ENCODE measurements at regions not wholly inside any gene's neighbourhood (a gene's known extent, or its start where the extent isn't known, plus 50 kb on each side); places are given as distances from the start of the nearest gene placed in this dataset.
"Not testable (repeated sequence)": the region's sequence is repeated elsewhere in the genome, so short reads cannot be mapped to it uniquely, and the experiment has no call there.

DNA sequence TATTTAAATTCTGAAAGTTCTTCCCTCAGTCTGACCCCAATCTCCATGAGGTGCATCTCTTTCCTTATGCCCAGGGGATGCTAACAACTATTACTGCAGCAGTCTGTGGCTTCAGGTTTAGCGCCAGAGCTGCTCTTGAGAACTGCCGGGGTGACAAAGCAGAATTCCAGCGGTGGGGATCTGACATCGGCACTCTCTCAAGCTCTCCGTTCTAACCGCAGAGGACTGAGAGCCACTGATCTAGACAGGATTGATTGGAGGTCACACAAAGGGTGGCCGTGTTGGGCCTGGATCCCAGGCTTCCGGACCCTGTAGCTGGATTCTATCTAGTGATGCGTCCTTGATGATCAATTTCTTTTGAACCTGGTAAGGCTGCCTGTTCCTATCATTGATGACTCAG, 155.6 kb upstream of the TMEM132C start:
- DNase-seq, result no peak

DNA sequence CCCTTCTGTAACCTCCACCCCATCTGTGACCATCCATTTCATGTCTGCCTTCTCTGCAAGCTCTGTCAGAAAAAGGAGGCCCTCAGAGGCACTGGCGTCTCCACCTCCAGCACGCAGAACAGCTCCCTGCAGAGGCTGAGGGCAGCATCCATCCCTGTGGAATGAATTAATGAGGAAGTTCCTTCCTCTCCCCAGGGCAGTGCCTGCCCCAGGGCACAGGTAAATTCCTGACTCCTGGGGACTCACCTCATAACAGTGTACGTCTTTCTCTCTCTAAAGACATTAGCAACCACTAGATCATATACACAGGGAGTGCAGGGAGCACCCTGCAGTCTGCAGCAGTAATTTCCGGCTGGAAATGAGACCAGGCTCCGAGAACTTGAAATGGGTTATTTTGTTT, 155.0 kb upstream of the TMEM132C start:
- no peak for DNase-seq

DNA sequence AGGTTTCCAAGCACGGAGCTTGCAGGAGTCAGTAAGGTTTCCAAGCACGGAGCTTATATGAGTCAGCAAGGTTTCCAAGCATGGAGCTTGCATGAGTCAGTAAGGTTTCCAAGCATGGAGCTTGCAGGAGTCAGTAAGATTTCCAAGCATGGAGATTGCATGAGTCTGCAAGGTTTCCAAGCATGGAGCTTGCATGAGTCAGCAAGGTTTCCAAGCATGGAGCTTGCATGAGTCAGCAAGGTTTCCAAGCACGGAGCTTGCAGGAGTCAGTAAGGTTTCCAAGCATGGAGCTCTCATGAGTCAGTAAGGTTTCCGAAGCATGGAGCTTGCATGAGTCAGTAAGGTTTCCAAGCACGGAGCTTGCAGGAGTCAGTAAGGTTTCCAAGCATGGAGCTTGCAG, 153.7 kb upstream of the TMEM132C start:
- DNase-seq, result not testable (repeated sequence)

DNA sequence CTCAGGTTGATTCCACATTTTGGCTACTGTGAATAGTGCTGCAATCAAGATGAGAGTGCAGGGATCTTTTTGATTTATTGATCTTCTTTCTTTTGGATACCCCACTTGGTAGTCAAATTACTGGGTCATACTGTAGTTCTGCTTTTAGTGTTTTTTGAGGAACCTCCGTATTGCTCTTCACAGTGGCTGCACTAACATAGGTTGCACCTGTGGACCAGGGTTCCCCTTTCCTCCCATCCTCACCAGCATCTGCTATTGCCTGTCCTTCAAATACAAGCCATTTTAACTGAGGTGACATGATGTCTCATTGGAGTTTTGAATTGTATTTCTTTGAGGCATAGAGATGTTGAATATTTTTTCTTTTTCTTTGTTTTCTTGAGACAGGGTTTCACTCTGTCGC, 152.5 kb upstream of the TMEM132C start:
- no peak for DNase-seq

DNA sequence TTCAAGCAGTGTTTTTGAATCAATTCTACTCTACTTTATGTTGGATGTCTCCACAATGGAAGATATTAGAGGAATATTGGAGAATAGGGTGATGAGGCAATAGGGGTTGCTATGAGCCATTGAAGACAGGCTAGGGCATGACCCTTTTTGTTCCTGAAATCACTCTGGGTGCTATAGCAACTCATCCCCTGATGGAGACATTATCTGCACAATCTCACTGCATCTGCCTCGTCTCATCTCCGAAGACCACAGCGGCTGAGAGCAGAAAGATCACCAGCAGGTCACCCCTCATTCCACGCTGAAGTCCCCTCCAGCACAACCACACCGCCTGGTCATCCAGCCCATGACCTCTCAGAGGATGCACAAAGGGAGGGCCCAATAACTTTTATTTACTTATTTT, 150.4 kb upstream of the TMEM132C start:
- no peak for DNase-seq

DNA sequence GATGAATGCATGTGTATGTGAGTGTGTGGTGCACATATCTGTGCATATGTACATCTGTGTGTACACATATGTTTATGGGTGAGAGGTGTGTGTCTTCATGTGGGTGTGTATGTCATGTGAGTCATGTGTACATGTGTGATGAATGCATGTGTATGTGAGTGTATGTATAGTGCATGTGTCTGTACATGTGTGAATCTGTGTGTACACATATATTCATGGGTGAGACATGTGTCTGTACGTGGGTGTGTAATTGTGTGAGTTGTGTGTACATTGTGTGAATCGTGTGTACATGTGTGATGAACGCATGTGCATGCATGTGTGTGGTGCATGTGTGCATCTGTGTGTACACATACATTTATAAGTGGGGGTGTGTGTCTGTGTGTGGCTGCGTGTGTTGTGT, 146.9 kb upstream of the TMEM132C start:
- DNase-seq, result no peak

DNA sequence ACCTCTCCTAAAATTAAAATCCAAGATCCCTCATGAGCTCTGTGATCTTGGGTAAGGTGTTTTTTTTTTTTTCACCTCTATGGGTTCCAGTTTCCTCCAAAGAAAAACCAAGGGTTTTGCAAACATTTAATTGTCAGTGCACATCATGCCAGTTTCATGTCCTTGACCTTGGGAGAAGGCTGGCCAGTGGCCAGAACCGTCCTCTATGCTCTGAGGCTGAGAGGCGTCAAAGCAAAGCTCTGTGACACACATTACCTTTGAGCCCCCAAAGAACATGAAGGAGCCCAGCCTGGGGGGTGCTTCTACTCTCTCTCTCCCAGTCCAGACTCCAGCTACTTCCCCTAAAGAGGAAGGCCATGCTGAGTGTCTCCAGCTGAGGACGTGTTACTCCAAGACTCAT, 145.5 kb upstream of the TMEM132C start:
- no peak for DNase-seq

DNA sequence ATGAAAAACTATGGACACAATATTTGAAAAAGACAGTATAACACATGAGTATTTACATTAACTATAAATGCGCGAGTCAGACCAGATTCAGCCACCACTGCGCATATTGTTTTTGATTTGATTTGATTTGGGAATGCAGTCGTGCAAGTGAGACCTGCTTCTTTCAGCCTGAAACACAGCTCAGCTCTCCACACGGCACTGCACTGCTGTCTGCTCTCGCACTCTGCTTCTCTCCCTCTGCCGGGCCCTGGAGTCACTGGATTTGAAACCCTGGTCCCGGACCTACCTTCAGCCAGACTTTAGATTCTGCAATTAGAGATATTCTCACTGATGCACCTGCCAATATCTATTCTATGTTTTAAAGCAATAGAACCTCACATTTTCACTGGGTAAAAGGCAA, 143.9 kb upstream of the TMEM132C start:
- no peak for DNase-seq

DNA sequence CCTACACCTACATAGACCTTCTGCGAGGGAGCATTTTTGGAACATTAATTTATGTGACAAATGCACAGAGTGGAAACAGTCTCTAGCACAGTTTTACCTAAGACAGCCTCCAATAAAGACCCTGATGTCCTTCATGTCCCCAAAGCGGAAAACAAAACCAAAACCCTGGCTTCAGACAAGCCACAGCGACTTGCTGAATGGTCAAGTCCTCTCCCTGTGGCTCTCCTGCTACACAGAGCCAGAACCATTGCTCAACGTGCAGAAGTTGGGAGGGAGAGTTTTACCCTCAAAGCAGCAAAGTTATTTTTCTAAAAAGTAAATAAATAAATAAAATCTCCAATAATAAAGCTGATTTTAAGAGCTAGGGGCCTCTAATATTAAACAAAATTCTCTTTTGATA, 135.0 kb upstream of the TMEM132C start:
- no peak for DNase-seq

DNA sequence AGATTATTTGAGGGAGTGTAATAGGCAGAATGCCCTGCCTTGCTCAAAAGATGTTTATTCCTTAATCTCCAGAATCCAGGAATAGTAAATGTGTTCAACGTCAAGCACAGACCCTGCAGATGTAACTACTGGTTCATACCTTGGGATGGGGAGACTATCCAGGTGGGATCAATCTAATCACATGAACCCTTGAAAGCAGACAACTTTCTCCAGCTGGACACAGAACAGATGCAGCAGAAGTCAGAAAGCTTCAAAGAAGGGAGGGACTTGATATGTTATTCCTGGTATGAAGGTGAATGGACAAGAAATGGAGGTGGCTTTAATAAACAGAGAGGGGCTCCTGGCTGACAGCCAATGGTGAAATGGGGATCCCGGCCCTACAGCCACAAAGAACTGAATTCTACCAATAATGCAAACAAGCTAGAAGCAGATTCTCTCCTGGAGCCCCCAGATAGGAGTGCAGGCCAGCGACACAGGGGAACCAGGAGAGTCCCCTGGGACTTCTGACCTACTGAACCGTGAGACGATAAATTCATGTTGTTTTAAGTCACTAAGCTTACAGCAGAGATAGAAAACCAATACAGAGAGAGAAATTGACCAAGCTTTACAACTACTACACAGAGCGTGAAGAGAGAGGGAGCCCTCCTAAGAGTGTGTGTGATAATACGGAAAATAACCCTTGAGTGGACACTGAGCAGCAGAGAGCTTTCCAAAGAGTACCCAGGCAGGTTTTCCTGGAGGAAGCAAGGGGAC, 133.5 kb upstream of the TMEM132C start:
- DNase-seq, result no peak

DNA sequence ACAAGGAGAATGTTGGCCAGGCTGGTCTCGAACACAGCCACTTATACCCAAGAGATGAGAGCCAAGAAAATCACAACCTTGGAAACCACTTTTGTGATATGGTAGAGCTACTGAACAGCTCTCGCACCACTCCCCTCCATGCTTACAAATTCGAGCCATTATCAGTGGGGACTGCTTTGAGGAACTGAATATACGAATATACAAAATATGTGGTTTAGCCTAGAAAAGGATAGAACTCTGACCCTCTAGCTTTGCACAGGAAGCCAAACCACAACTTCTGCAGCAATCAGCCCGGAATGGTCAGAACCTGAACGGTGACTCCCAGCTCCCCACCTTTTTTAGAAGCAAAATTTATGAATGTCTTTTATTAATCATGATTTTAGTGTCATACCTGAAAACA, 129.8 kb upstream of the TMEM132C start:
- DNase-seq, result no peak

DNA sequence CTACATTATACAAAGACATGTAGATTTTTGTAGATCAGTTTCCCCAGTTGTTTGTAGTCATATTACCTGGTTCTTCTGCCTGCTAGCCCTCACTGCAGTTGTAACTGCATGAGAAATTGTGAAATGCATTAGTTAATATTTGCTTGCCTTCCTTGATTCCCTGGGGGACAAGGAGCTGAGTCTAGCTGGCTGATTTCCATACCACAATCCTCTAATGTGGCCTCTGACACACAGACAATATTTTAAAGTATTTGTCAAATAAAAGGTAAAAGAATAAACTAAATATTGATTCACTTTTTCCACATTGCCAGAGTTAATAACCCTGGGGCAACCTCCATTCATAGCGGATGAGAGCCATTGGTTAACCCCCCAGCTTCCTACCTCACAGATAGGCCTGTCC, 128.8 kb upstream of the TMEM132C start:
- no peak for DNase-seq

DNA sequence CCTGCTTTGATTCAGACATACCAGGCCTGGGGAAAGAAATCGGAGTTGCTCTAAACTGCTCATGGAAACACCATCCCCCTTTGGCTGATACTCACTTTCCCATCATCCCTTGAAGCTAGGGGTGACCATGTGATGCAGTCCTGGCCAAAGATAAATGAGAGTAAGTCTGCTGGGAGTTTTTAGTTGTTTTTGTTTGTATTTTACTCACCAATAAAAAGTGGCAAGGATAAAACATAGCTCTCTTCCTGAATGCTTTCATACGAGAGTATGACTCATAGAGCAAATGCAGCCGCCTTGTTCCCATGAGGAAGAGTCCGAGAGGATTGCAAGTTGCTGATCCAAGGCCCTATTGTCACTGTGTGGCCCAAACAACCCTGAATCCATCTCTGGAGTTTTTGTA, 126.4 kb upstream of the TMEM132C start:
- DNase-seq, result no peak

DNA sequence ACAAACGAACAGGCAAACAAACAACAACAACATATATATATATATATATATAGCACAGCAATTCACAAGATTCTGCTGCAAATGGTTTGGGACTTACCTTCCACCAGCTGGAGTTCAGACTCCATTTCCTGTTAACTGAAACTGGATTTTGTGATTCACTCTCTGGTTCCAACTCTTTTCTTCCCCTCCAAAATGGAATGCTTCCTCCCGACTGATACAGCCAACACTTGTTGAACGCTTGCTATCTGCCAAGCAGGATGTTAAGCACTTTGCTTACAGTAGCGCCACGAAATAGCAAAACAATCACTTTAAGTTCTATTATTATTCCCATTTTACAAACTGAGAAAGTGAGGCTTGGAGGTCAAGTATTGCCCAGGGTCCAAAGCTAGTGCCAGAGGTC, 116.0 kb upstream of the TMEM132C start:
- DNase-seq, result no peak

DNA sequence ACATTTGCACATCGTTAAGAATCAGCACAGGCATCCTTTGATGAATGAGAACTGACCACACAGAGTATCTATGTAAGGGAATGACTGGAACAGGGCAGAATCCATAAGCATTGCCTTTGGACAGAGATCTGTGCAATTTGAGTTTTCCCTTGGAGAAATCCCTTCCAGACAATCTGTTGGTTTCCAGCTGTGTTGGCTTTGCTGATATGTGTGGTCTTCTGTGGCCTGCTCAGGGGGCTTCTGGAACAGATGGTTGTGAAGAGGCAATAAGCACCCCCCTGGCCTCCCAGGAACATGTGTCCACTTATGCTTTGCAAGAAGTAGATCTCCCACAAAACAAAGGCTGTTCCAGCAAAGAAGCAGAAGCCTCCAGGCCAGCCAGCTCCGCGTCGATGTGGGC, 111.4 kb upstream of the TMEM132C start:
- peak; percentile 5 for DNase-seq

DNA sequence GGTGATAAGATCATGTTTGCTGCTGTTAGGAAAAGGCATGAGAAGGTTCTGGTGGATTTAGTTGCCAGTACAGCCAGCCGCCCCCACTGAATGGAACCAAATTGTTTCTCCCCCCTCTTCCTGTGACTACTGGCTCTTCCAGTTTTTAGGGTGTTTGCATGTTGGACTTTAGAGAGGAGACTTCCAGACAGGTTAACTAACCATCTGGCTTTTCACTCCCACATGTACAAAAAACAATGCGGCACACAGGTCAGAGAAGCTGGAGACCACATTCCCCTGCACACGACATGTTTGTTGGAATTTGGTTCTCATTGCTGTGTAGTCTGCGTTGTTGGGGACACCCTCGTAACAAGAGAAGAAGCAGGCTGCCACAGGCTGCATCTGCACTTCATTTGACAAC, 103.9 kb upstream of the TMEM132C start:
- no peak for DNase-seq

DNA sequence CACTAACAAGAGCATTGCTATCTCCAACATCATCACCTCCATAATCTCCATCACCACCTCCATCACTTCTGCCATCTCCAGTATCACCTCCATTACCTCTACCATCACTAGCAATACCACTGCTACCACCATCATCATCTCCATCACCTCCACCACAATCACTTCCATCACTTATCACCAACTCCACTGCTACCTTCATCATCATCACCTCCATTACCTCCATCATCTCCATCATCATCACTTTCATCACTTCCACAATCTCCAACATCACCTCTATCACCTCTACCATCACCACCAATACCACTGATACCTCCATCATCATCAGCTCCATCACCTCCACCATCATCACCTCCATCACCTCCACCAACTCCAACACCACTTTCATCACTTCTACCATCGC, 102.4 kb upstream of the TMEM132C start:
- no peak for DNase-seq

DNA sequence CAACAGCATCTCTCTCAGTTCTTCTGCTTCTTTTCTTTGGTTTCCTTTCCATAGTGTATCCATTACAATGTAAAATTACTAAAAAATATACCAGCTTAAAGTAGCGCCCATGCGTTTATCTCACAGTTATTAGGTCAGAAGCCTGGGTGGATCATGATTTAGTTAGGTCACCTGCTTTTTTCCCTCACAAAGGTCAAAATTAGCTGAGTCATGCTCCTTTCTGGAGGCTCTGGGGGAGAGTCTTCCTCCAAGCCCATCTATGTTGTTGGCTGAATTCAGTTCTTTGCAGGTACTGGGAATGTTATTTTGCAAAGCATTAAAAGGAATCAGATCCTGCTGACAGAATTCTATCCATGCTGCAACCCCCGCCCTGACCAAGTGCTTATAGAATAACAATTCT, 101.6 kb upstream of the TMEM132C start:
- no peak for DNase-seq

DNA sequence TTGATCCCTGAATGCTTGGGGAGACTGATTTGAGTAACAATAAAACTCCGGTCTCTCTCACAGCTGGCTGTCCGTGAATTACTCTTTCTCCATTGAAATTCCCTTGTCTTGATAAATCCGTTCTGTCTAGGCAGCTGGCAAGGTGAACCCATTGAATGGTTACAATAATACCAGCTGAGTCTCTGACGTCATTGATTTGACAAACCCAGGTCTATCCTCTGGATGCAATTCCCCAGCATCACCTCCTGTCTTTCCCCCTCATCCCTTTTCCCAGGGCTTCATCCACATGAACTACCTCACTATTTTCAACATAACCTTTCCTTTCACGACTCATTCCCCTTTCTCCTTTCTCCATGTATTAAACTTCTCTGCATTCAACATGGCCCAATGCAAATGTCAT, 98.7 kb upstream of the TMEM132C start:
- no peak for DNase-seq

DNA sequence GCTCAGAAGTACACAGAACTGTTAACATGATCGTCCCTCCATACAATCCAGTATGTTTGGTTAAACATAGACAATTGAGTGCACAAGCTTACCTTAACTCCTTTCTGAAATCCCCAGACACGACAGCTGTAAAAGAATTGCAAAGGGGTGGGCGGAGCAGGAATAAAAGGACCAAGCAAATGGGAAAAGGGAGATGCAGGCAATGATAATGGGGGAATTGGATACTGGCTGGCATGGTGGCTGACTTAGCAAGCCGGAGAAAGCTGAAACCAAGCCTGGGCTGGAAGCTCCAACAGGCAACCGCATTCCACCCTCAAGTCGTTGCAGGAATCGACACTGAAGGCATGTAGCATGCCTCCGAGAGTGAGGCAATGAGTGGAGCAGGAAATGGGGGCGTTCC, 96.8 kb upstream of the TMEM132C start:
- no peak for DNase-seq

DNA sequence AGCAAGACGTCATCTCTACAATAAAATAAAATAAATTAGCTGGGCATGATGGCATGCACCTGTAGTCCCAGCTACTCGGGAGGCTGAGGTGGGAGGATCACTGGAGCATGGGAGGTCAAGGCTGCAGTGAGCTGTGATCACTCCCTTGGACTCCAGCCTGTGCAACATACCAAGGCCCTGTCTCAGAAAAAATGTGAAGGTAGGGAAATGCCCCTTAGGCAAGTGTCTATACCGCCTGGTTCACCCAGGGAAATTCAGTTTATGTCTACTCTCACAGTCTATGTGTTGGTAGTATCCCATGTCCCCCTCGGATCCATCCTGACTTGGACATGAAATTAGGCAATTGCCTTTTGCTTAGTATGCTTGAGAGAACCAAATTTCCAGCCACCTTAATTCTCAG, 88.4 kb upstream of the TMEM132C start:
- no peak for DNase-seq

DNA sequence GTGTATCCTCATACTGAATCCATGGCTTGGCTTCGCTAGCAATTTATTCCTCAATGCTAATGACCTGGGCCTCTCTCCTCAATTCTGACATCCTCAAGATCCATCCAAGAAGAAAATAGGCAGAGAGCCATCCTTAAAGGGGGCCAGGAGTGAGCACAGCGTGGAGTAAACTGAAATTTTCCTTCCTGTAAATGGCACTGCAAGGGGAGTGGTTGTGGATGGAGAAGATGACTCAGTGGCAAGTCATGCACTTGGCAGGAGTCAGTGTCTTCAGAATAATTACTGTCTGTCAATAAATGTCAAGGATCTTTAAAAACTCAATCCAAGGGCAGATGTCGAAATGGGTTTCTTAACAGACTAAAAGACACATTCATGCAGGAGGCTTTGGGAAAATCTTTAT, 88.0 kb upstream of the TMEM132C start:
- DNase-seq, result no peak

DNA sequence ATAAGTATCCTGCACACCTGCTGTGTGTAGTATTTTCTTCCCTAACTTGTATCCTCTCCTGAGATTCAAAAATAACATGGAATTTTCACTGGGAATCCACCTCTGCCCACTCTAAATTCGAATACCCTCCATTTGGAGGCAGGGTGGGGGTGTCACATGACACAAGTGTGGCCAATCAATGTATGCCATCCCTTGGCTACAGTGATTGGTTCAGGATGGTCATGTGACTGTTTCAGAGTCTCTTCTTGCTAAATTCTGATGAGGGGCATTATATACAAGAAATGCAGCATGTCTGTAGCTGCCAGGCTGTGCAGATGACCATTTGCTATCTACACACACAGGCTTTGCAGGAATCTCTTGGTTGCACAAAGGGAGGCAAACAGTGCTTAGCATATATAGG, 86.8 kb upstream of the TMEM132C start:
- DNase-seq, result no peak

DNA sequence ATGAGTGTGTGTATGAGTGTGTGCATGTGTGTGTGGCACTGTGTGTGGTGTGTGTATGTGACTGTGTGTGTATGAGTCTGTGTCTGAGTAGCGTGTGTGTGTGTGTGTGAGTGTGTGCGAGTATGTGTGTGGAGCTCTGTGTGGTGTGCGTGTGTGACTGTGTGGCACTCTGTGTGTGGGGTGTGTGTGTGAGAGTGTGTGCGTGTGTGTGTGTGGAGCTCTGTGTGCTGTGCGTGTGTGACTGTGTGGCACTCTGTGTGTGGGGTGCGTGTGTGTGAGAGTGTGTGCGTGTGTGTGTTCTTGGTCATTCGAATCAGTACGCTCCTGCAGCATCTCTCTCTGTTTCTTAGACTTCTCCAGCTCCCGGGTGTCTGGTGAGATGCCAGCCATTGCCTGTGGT, 76.9 kb upstream of the TMEM132C start:
- DNase-seq, result no peak

DNA sequence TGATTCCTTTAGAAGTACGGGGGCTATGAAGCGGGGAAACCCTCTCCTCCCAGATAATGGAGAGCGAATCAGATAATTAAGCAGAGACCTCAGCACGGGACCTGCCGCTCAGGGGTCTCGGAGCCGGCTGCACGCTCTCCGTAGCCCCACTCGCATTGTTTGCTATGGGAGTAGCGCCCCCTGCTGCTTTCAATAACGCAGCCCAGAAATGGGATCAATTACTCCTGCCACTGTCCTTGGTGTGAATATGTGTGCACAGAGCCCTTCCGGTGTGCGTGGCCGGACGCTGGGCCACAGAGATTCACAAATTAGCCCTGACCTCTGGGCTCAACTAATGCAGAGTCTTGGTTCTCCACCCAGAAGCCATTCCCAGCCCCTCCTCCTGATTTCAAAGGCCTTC, 76.4 kb upstream of the TMEM132C start:
- no peak for DNase-seq

DNA sequence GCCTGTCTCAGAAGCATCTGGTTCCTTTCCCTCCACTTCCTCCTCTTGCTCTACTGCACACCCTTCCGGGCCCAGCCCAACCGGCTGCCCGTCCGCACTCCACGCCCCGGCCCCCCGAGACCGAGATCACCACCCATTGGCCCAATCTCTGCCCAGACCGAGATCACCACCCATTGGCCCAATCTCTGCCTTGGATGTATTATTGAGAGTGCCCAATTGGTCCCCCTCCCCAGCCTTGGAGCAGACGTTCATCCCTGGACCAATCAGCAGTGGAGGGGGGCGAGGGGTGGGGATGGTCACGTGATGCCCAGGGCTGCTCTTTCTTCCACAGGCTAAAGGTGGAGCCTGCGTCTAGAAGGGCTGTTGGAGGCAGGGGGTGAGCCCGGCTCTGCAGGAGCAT, 75.6 kb upstream of the TMEM132C start:
- DNase-seq, result no peak
